Kidney (tissue), 13 donors: ENCODE measurements at regions not wholly inside any gene's neighbourhood (a gene's known extent, or its start where the extent isn't known, plus 50 kb on each side); places are given as distances from the start of the nearest gene placed in this dataset.

ENCODE experiments used
- DNase-seq, 5 donors: peaks; one replicate each; pipeline ENCODE4 v3.0.0-alpha.2; 2013 to 2020
- FAIRE-seq: peaks from 2 replicates; lab custom pipeline; 2012; peaks lifted over from hg19 to GRCh38; lab: Jason Lieb, UNC
- H3K27ac ChIP-seq, 2 donors: one replicate each; pipeline ENCODE4 v1.7.0; 2013; ENCODE audit warnings: low read depth in 2 of 2, low read length in 2 of 2, inconsistent platforms in 1 of 2
- H3K27me3 ChIP-seq: one replicate; pipeline ENCODE4 v1.7.1; 2013; ENCODE audit warnings: low read length, inconsistent platforms; ENCODE audit not compliant: control insufficient read depth, insufficient read depth
- H3K36me3 ChIP-seq, 3 donors: one replicate each; pipeline versions ENCODE4 v1.7.0 to v1.7.1; 2013; ENCODE audit warnings: low read length in 3 of 3, control low read depth in 1 of 3, inconsistent platforms in 1 of 3; ENCODE audit not compliant: insufficient read depth in 3 of 3, control insufficient read depth in 2 of 3
- H3K4me1 ChIP-seq, 3 donors: one replicate each; pipeline versions ENCODE4 v1.7.0 to v1.7.1; 2013; ENCODE audit warnings: low read length in 3 of 3, inconsistent platforms in 1 of 3, low read depth in 1 of 3; ENCODE audit not compliant: control insufficient read depth in 2 of 3, insufficient read depth in 2 of 3
- H3K4me3 ChIP-seq, 3 donors: one replicate each; pipeline versions ENCODE4 v1.7.0 to v1.8.1; 2013; ENCODE audit warnings: low read length in 3 of 3, control low read depth in 1 of 3, inconsistent platforms in 1 of 3
- H3K9ac ChIP-seq, 3 donors: one replicate each; pipeline versions ENCODE4 v1.7.0 to v1.7.1; 2013; ENCODE audit warnings: low read length in 3 of 3, control low read depth in 1 of 3, inconsistent platforms in 1 of 3
- H3K9me3 ChIP-seq, 3 donors: one replicate each; pipeline versions ENCODE4 v1.7.0 to v1.7.1; 2013; ENCODE audit warnings: low read length in 3 of 3, control low read depth in 1 of 3, inconsistent platforms in 1 of 3; ENCODE audit not compliant: control insufficient read depth in 2 of 3, insufficient read depth in 1 of 3
- intact Hi-C: fragments of 100-400 bp; cut with DNase I; formaldehyde crosslinking; loops from one replicate; pipeline ENCODE4 v1.11.1; 2022
- TF ChIP-seq, protein P1 (sequence below): IDR thresholded peaks from 3 replicates; pipeline ENCODE4 v1.5.1; 2012; ENCODE audit warnings: mild to moderate bottlenecking, moderate library complexity, borderline replicate concordance; ENCODE audit not compliant: insufficient read depth; ENCODE audit errors: extremely low read depth
- donor health status: control.
- donor health status: control.
- donor health status: control.
- donor health status: control.
- donor health status: control.
- donor health status: DM: yes; HTN: yes; CAD: no.
- donor health status: Normal renal cell carcinoma (clear cell type).

DNA sequence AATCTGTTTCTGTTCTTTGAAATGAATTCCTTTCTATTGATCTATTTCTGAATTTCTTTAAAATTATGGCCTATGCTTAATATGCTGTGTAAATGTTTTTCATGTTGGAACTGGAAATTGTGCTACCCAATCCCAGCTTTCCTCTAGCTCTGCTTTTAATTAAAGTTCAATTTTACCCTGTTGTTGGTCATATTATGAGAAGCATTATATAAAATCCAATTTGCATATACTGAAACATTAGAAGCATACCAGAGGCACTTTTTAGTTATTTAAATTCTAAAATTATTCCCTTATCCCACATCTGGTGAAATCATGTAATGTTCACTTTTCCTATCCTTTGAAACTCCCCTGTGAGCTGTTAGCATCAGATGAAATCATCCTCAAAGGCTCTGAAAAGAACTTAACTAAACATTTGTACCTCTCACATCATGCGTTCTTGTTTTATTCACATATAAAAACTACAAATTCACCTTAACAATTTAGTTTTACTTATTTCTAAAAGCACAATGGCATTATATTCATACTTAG lies 160.6 kb upstream of the COL21A1 start:
- Histone ChIP-seq H3K4me3 (no peak overlapping the region), H3K9me3 (no peaks in the 10 kb centered on the region), H3K27me3 (no peaks in the 10 kb centered on the region), H3K4me1 (peaks cover 0 to 9% (median 0%) of the 10 kb centered on the region in 3 donors), H3K9ac (no peak overlapping the region), H3K27ac (no peak overlapping the region), H3K36me3 (no peaks in the 10 kb centered on the region)
- intact Hi-C loops = no loop called here
- TF ChIP-seq, protein P1, sequence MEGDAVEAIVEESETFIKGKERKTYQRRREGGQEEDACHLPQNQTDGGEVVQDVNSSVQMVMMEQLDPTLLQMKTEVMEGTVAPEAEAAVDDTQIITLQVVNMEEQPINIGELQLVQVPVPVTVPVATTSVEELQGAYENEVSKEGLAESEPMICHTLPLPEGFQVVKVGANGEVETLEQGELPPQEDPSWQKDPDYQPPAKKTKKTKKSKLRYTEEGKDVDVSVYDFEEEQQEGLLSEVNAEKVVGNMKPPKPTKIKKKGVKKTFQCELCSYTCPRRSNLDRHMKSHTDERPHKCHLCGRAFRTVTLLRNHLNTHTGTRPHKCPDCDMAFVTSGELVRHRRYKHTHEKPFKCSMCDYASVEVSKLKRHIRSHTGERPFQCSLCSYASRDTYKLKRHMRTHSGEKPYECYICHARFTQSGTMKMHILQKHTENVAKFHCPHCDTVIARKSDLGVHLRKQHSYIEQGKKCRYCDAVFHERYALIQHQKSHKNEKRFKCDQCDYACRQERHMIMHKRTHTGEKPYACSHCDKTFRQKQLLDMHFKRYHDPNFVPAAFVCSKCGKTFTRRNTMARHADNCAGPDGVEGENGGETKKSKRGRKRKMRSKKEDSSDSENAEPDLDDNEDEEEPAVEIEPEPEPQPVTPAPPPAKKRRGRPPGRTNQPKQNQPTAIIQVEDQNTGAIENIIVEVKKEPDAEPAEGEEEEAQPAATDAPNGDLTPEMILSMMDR = no peak
- DNase-seq (no peak), FAIRE-seq (no peak)

DNA sequence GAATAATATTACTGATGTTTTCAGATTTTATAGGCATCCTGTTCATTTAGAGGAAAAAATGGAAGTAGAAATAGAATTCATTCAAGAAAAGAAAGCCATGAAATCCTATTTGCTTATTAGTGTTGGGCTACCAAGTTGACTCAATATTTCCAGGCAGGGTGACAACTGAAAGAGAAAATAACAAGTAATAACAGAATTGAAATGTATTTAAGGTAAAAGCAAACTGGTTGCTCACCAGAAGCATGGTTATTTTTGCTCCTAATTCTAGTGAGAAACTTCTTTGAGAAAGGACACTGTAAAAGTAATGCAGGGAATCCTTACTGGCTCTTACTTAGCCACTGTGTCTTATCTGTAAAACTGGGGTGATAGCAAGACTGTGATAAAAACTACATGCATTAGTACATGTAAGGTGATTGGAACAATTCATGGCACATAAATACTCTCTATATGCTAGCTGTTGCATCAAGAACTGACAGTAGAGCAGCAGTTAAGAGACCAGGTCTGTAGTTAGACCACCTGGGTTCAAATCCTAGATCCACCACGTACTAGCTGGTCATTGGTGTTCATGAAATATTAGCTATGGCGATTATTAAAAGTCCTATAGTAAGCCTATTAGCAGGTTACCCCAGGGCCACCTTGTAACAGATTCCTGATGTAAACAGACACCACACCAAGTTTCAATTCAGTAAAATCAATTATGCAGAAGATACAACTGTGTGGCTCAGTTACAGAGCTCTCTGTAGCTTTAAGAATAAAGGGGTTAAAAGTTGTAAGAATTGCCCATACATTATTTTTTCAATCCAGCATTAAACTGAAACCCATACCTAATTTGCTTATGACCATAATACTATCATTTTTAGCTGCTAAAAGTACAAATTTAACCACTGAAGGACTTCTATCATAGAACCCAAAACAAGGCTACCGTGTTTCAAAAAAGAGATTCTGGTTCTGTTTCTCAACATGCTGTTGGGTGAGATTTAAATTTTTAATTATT lies 159.2 kb upstream of the COL21A1 start:
- no peaks in the 10 kb centered on the region for H3K36me3 ChIP-seq
- H3K9me3 ChIP-seq = no peaks in the 10 kb centered on the region
- DNase-seq = no peak
- no peak for FAIRE-seq
- no peak overlapping the region for H3K9ac ChIP-seq
- H3K4me1 ChIP-seq = peaks cover 0 to 4% (median 0%) of the 10 kb centered on the region in 3 donors
- no peak overlapping the region for H3K4me3 ChIP-seq
- TF ChIP-seq, protein P1 = no peak
- H3K27me3 ChIP-seq = no peaks in the 10 kb centered on the region
- intact Hi-C loops = no loop called here
- no peak overlapping the region for H3K27ac ChIP-seq

DNA sequence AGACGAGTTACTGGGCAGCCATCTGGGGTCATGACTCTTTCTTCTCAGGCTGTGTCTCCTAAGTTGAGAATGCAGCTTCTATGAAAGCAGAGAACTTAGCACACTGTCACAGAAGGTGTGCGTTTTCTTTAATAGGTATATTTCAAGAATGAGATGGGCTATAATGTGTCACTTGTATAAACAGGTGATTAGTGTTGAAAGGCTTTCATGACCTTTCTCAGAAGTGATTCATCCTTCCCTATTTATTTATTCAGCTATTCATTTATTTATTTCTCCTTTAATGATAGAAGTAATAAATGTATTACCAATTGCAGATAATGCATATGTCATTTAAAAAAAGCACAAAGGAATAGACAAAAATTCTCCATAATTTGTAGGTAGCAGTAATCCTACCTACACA lies 157.2 kb upstream of the COL21A1 start:
- no peak for DNase-seq
- TF ChIP-seq, protein P1 = no peak
- Histone ChIP-seq H3K36me3 (no peaks in the 10 kb centered on the region), H3K27ac (no peak overlapping the region), H3K27me3 (no peaks in the 10 kb centered on the region), H3K9me3 (no peaks in the 10 kb centered on the region), H3K9ac (no peak overlapping the region), H3K4me3 (no peak overlapping the region), H3K4me1 (peaks cover 0 to 4% (median 0%) of the 10 kb centered on the region in 3 donors)
- intact Hi-C loops = no loop called here
- no peak for FAIRE-seq
